ENCODE measurements at regions not wholly inside any gene's neighbourhood (a gene's known extent, or its start where the extent isn't known, plus 50 kb on each side); places are given as distances from the start of the nearest gene placed in this dataset.

DNA sequence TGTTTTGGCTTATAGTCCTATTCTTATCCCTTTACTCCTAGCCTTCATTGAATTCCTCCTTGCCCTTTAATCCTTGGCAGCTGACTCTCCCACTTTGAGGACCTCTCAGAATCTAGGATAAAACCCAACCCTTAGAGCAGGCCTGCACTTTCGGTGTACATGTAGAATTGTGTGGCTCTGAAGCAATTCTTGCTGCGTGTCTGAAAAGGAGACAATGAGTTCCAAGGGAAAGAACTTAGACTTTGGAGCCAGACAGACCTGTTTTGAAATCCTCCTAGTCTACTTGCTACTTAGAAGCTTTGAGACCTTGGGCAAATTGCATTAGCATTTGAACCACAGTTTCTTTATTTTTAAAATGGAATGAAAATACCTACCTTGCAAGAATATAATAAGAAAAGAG, 175.2 kb downstream of the BEND2 start:
- TF ChIP-seq, protein P1, sequence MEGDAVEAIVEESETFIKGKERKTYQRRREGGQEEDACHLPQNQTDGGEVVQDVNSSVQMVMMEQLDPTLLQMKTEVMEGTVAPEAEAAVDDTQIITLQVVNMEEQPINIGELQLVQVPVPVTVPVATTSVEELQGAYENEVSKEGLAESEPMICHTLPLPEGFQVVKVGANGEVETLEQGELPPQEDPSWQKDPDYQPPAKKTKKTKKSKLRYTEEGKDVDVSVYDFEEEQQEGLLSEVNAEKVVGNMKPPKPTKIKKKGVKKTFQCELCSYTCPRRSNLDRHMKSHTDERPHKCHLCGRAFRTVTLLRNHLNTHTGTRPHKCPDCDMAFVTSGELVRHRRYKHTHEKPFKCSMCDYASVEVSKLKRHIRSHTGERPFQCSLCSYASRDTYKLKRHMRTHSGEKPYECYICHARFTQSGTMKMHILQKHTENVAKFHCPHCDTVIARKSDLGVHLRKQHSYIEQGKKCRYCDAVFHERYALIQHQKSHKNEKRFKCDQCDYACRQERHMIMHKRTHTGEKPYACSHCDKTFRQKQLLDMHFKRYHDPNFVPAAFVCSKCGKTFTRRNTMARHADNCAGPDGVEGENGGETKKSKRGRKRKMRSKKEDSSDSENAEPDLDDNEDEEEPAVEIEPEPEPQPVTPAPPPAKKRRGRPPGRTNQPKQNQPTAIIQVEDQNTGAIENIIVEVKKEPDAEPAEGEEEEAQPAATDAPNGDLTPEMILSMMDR (IDR thresholded peaks at IDR 0.05; ENCODE audit: poor library complexity): no peak
- no peak for TF ChIP-seq EZH2phosphoT487 (IDR thresholded peaks at IDR 0.05; ENCODE audit: low read depth, severe bottlenecking, unreplicated experiment)

Data from hepatocyte (in vitro differentiated cells).